ENCODE measurements at regions not wholly inside any gene's neighbourhood (a gene's known extent, or its start where the extent isn't known, plus 50 kb on each side); places are given as distances from the start of the nearest gene placed in this dataset.

- DNase-seq (ENCODE audit: low spot score), result no peak
- Histone ChIP-seq H4K20me1 (replicated peaks; ENCODE audit: insufficient read depth) (no peaks in the 10 kb centered on the region), H3K4me3 (no peak overlapping the region), H3K27ac (ENCODE audit: low read depth) (no peak overlapping the region), H3K79me2 (replicated peaks; ENCODE audit: insufficient read depth) (no peaks in the 10 kb centered on the region), H3K27me3 (ENCODE audit: insufficient read depth) (no peaks in the 10 kb centered on the region), H3F3A (replicated peaks; ENCODE audit: low read depth) (no peaks in the 10 kb centered on the region), H3K9me2 (ENCODE audit: insufficient read depth) (no peaks in the 10 kb centered on the region), H3K4me1 (ENCODE audit: insufficient read depth) (no peaks in the 10 kb centered on the region), H3K4me2 (no peak overlapping the region), H2AFZ (peak overlapping the region; percentile 57; the same call in 1 of the 2 replicates), H3K36me3 (ENCODE audit: insufficient read depth) (no peaks in the 10 kb centered on the region)
- no peaks in the 10 kb centered on the region for H3K36me3 Mint-ChIP-seq (ENCODE audit: low read depth)
- H3K4me3 Mint-ChIP-seq, result no peak overlapping the region
- H3K9me3 Mint-ChIP-seq, result no peaks in the 10 kb centered on the region
- no peak overlapping the region; the same call in 1 of the 2 replicates for H3K27ac Mint-ChIP-seq
- no peak for TF ChIP-seq EZH2phosphoT487 (IDR thresholded peaks at IDR 0.05; ENCODE audit: unreplicated experiment)
- TF ChIP-seq EZH2 (IDR thresholded peaks at IDR 0.05; ENCODE audit: low read depth, unreplicated experiment), result no peak
- no peak for TF ChIP-seq POLR2AphosphoS5 (IDR thresholded peaks at IDR 0.05; ENCODE audit: low read depth)
- TF ChIP-seq REST (IDR thresholded peaks at IDR 0.05; ENCODE audit: unreplicated experiment), result no peak
- TF ChIP-seq STAT1 (IDR thresholded peaks at IDR 0.05; ENCODE audit: unreplicated experiment), result no peak
- no peak for TF ChIP-seq ZNF331 (CRISPR knock-in tag; IDR thresholded peaks at IDR 0.05; ENCODE audit: low read depth)
- no peak for TF ChIP-seq ZNF462 (CRISPR knock-in tag; IDR thresholded peaks at IDR 0.05)
- no peak for TF ChIP-seq NANOG (IDR thresholded peaks at IDR 0.05; ENCODE audit: borderline replicate concordance)
- TF ChIP-seq CTCF (conservative IDR thresholded peaks at IDR 0.05; ENCODE audit: low read depth in 2 of 2), result no peak
- no peak for TF ChIP-seq CREB1 (CRISPR knock-in tag; IDR thresholded peaks at IDR 0.05; ENCODE audit: low read depth)
- TF ChIP-seq JUNB (IDR thresholded peaks at IDR 0.05; ENCODE audit: unreplicated experiment), result no peak
- TF ChIP-seq ETS1 (IDR thresholded peaks at IDR 0.05), result no peak
- H3K4me1 Mint-ChIP-seq, result peaks cover 9% of the 10 kb centered on the region; the same call in 2 of the 3 replicates
- H3K27me3 Mint-ChIP-seq (ENCODE audit: insufficient read depth, low read depth, poor library complexity), result no peaks in the 10 kb centered on the region
- no peak for ATAC-seq
These were observed 268.2 kb downstream of the ISL1 start for GRCh38 chr5:51651476-51651875.
